Loucy (cell line): ENCODE measurements at regions not wholly inside any gene's neighbourhood (a gene's known extent, or its start where the extent isn't known, plus 50 kb on each side); places are given as distances from the start of the nearest gene placed in this dataset.

Experiments used
- CTCF ChIP-seq: fragments of 200-600 bp; sonication (generic); conservative IDR thresholded peaks from 2 replicates; pipeline ENCODE4 v1.5.1; 2014; ENCODE audit warnings: mild to moderate bottlenecking, antibody characterized with exemption, low read length
- EZH2phosphoT487 ChIP-seq: fragments of 200-600 bp; IDR thresholded peaks from 2 replicates; pipeline ENCODE4 v1.6.1; 2018; ENCODE audit warnings: antibody characterized with exemption, mild to moderate bottlenecking, moderate library complexity, borderline replicate concordance

- no peak for TF ChIP-seq CTCF
- TF ChIP-seq EZH2phosphoT487, result no peak
Measured at GRCh38 chr5:73321757-73322436, 126.7 kb downstream of the FOXD1 start.
